Ascending aorta (tissue), 2 donors: ENCODE measurements at regions not wholly inside any gene's neighbourhood (a gene's known extent, or its start where the extent isn't known, plus 50 kb on each side); places are given as distances from the start of the nearest gene placed in this dataset.

Source experiments
- DNase-seq, 2 donors: peaks; one replicate each; pipeline ENCODE4 v3.0.0-alpha.2; 2019; ENCODE audit warnings: low spot score in 2 of 2
- H3K27ac ChIP-seq, 2 donors: fragments of 200-600 bp; sonication (generic); one replicate each; pipeline ENCODE4 v1.5.1; 2016 to 2017; ENCODE audit warnings: mild to moderate bottlenecking in 1 of 2
- H3K27me3 ChIP-seq: fragments of 200-600 bp; sonication (generic); one replicate; pipeline ENCODE4 v1.5.1; 2017
- H3K36me3 ChIP-seq, 2 donors: fragments of 200-600 bp; sonication (generic); one replicate each; pipeline ENCODE4 v1.5.1; 2016
- H3K4me1 ChIP-seq, 2 donors: fragments of 200-600 bp; sonication (generic); one replicate each; pipeline ENCODE4 v1.5.1; 2016 to 2017; ENCODE audit warnings: mild to moderate bottlenecking in 1 of 2
- H3K4me3 ChIP-seq, 2 donors: fragments of 200-600 bp; sonication (generic); one replicate each; pipeline ENCODE4 v1.5.1; 2016 to 2017; ENCODE audit warnings: mild to moderate bottlenecking in 1 of 2
- H3K9me3 ChIP-seq, 2 donors: fragments of 200-600 bp; sonication (generic); one replicate each; pipeline ENCODE4 v1.5.1; 2016
- CTCF ChIP-seq, 3 experiments: fragments of 200-600 bp in 2 of 3; fragments of 450-650 bp in 1 of 3; sonication (generic) in 2 of 3; IDR thresholded peaks; one replicate each; pipeline ENCODE4 v1.5.1; 2016 to 2019; ENCODE audit warnings: antibody characterized with exemption in 3 of 3, mild to moderate bottlenecking in 1 of 3, moderate library complexity in 1 of 3
- intact Hi-C: fragments of 100-400 bp; cut with DNase I; formaldehyde crosslinking; loops from one replicate; pipeline ENCODE4 v1.15.1; 2023

- H3K27ac ChIP-seq: no peak overlapping the region
- no peak for TF ChIP-seq CTCF (IDR thresholded peaks at IDR 0.05)
Measured at GRCh38 chr5:56534102-56534829, 281.1 kb upstream of the MAP3K1 start.

GRCh38 chr5:56532466-56532865, 282.9 kb upstream of the MAP3K1 start:
- no peaks in the 10 kb centered on the region for H3K4me1 ChIP-seq
- intact Hi-C loops: no loop called here

More at GRCh38 chr5:56534102-56534829, 281.1 kb upstream of the MAP3K1 start:
- H3K4me3 ChIP-seq: no peak overlapping the region
- no peaks in the 10 kb centered on the region for H3K4me1 ChIP-seq
- no peaks in the 10 kb centered on the region for H3K27me3 ChIP-seq
- H3K9me3 ChIP-seq: no peaks in the 10 kb centered on the region
- DNase-seq: no peak
- intact Hi-C loops: no loop called here
- H3K36me3 ChIP-seq: no peaks in the 10 kb centered on the region

DNA sequence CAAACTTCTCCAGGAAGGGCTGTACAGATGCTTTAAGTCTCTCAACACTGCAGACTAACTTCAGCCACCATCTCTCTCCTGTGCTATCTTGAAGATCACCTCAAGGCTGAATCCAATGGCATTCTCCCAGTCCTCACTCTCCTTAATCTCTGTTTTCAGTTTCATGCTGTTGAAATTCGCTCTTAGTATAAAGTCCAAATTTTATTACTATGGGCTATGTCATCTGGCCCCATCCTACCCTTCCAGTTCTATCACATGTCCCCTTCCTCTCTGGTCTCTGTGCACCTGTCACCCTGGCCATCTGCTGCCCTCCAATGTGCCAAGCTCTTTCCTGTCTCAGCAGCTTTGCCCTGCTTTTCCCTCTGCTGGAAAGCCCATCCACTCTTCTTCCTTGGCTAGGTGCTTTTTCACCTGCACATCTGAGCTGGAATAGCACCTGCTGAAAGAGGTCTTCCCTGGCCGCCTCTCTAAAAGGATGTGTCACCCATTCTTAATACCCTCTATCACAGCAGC, 284.7 kb upstream of the MAP3K1 start:
- DNase-seq: no peak
- Histone ChIP-seq H3K4me3 (no peak overlapping the region), H3K9me3 (no peaks in the 10 kb centered on the region), H3K27me3 (no peaks in the 10 kb centered on the region), H3K36me3 (no peaks in the 10 kb centered on the region), H3K27ac (no peak overlapping the region), H3K4me1 (peaks cover 0 to 4% of the 10 kb centered on the region in 2 donors)
- intact Hi-C loops: no loop called here
- no peak for TF ChIP-seq CTCF (IDR thresholded peaks at IDR 0.05)

More at GRCh38 chr5:56532466-56532865, 282.9 kb upstream of the MAP3K1 start:
- DNase-seq: no peak
- TF ChIP-seq CTCF (IDR thresholded peaks at IDR 0.05): no peak
- H3K27ac ChIP-seq: no peak overlapping the region
- H3K36me3 ChIP-seq: no peaks in the 10 kb centered on the region
- H3K9me3 ChIP-seq: no peaks in the 10 kb centered on the region
- no peaks in the 10 kb centered on the region for H3K27me3 ChIP-seq
- no peak overlapping the region for H3K4me3 ChIP-seq

DNA sequence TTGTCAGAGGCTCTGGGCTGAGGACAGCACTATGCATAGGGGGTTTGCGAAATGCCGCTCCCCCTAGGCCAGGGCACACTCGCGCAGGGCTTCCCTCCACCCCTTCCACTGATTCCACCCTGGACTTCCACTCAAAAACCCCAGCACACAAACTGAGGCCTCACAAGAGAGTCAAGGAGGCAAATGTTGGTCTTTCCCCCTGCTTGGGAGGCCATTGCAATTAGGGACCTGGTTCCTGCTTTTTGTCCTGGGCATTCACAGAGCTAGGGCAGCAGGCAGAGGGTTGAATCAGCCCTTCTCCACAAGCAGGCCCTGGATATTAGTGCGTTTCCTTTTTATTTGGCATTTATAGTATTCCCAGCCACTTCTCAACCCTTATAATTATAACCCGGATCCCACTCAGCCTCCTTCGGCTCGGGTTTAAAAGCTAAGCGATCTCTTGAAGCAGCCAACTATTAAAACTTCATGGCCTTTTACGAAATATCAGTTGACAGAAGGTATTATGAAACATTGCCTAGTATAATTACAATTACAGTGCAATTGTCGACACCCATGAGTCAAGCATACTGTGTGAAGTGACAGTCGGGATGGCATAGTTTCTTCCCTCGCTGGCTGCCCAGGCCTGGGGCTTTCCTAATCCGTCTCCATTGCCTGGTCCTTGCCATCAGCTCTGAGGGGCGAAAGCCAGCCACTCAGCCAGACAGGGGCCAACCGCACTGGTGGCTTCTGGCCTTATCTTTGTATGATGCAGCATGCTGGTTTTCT, 285.5 kb upstream of the MAP3K1 start:
- Histone ChIP-seq H3K27me3 (no peaks in the 10 kb centered on the region), H3K36me3 (no peaks in the 10 kb centered on the region), H3K4me1 (peaks cover 0 to 4% of the 10 kb centered on the region in 2 donors), H3K9me3 (no peaks in the 10 kb centered on the region), H3K4me3 (no peak overlapping the region), H3K27ac (no peak overlapping the region)
- no peak for DNase-seq
- intact Hi-C loops: no loop called here
- TF ChIP-seq CTCF (IDR thresholded peaks at IDR 0.05): no peak

GRCh38 chr5:56527174-56527573, 288.2 kb upstream of the MAP3K1 start:
- Histone ChIP-seq H3K9me3 (no peaks in the 10 kb centered on the region), H3K4me1 (peaks cover 5 to 21% of the 10 kb centered on the region in 2 donors), H3K27me3 (no peaks in the 10 kb centered on the region), H3K4me3 (no peak overlapping the region), H3K27ac (peak overlapping the region in 1 of 2 donors; percentile 8), H3K36me3 (no peaks in the 10 kb centered on the region)
- intact Hi-C loops: no loop called here
- no peak for DNase-seq
- no peak for TF ChIP-seq CTCF (IDR thresholded peaks at IDR 0.05)
